ENCODE measurements at regions not wholly inside any gene's neighbourhood (a gene's known extent, or its start where the extent isn't known, plus 50 kb on each side); places are given as distances from the start of the nearest gene placed in this dataset.

- Histone ChIP-seq H3K9me3 (no peaks in the 10 kb centered on the region), H3K27me3 (no peaks in the 10 kb centered on the region), H3K27ac (replicated peaks in 1 of 4) (no peak overlapping the region), H3K4me3 (no peak overlapping the region), H3K36me3 (no peaks in the 10 kb centered on the region), H3K4me1 (no peaks in the 10 kb centered on the region)
- TF ChIP-seq CTCF (IDR thresholded peaks at IDR 0.05), result no peak
- TF ChIP-seq POLR2AphosphoS5 (IDR thresholded peaks at IDR 0.05), result no peak
- no peak for TF ChIP-seq POLR2A (IDR thresholded peaks at IDR 0.05; ENCODE audit: low read depth)
- TF ChIP-seq EP300 (IDR thresholded peaks at IDR 0.05), result no peak
- WGBS, result no CpG with 5 or more reads among the region's 1 CpG
- intact Hi-C loops (cut with DNase I), result no loop called here
- DNase-seq (ENCODE audit: extremely low spot score), result no peak
These were observed 817.9 kb downstream of the DNAJB9 start for GRCh38 chr7:109387530-109387929.

DNA sequence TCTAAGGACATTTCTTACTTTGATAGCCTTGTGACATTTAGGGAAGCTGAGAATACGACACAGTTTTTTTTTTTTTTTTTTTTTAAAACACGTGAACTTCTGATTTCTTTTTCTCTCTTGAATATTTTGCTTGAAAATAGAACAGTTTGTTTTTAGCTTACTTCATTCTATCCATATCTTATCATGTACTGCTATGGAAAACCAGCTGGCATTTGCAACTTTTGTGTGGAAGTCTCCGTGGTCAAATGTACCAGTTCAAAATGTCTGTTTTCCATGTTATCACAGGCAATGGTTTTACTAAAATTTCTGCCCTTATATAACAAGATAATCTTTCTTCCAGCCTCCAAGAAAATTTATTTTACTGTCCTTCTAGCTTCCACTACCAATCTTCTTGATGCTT, 821.6 kb downstream of the DNAJB9 start:
- TF ChIP-seq CTCF (IDR thresholded peaks at IDR 0.05) (no peak), POLR2AphosphoS5 (IDR thresholded peaks at IDR 0.05) (no peak), EP300 (IDR thresholded peaks at IDR 0.05) (no peak), POLR2A (IDR thresholded peaks at IDR 0.05; ENCODE audit: low read depth) (no peak)
- Histone ChIP-seq H3K4me1 (no peaks in the 10 kb centered on the region), H3K27ac (replicated peaks in 1 of 4) (no peak overlapping the region), H3K36me3 (no peaks in the 10 kb centered on the region), H3K27me3 (no peaks in the 10 kb centered on the region), H3K4me3 (no peak overlapping the region), H3K9me3 (no peaks in the 10 kb centered on the region)
- no peak for DNase-seq (ENCODE audit: extremely low spot score)
- intact Hi-C loops (cut with DNase I), result no loop called here
- WGBS, result 83% methylated on average over 3 of the region's 3 CpGs

- Histone ChIP-seq H3K4me1 (no peaks in the 10 kb centered on the region), H3K9me3 (no peaks in the 10 kb centered on the region), H3K27ac (replicated peaks in 1 of 4) (no peak overlapping the region), H3K27me3 (no peaks in the 10 kb centered on the region), H3K4me3 (no peak overlapping the region), H3K36me3 (no peaks in the 10 kb centered on the region)
- TF ChIP-seq POLR2A (IDR thresholded peaks at IDR 0.05; ENCODE audit: low read depth), result no peak
- TF ChIP-seq EP300 (IDR thresholded peaks at IDR 0.05), result no peak
- no peak for TF ChIP-seq POLR2AphosphoS5 (IDR thresholded peaks at IDR 0.05)
- no peak for TF ChIP-seq CTCF (IDR thresholded peaks at IDR 0.05)
- no peak for DNase-seq (ENCODE audit: extremely low spot score)
- intact Hi-C loops (cut with DNase I), result no loop called here
- WGBS, result 76% methylated on average over 1 of the region's 1 CpG
These were observed 832.4 kb downstream of the DNAJB9 start for GRCh38 chr7:109402107-109402506.

- no peaks in the 10 kb centered on the region for H3K4me1 ChIP-seq
- 88% methylated on average over 3 of the region's 3 CpGs for WGBS
- H3K27ac ChIP-seq (replicated peaks in 1 of 4), result no peak overlapping the region
- no peak for TF ChIP-seq CTCF (IDR thresholded peaks at IDR 0.05)
- no peak for TF ChIP-seq POLR2AphosphoS5 (IDR thresholded peaks at IDR 0.05)
- no peak for TF ChIP-seq EP300 (IDR thresholded peaks at IDR 0.05)
- TF ChIP-seq POLR2A (IDR thresholded peaks at IDR 0.05; ENCODE audit: low read depth), result no peak
- intact Hi-C loops (cut with DNase I), result no loop called here
- no peak for DNase-seq (ENCODE audit: extremely low spot score)
- no peaks in the 10 kb centered on the region for H3K36me3 ChIP-seq
- no peaks in the 10 kb centered on the region for H3K27me3 ChIP-seq
- H3K4me3 ChIP-seq, result no peak overlapping the region
- H3K9me3 ChIP-seq, result no peaks in the 10 kb centered on the region
These were observed 838.1 kb downstream of the DNAJB9 start for GRCh38 chr7:109407756-109408155.

GRCh38 chr7:109437957-109438356, 868.3 kb downstream of the DNAJB9 start:
- Histone ChIP-seq H3K4me3 (no peak overlapping the region), H3K4me1 (no peaks in the 10 kb centered on the region), H3K9me3 (no peaks in the 10 kb centered on the region), H3K27ac (replicated peaks in 1 of 4) (no peak overlapping the region), H3K36me3 (no peaks in the 10 kb centered on the region), H3K27me3 (no peaks in the 10 kb centered on the region)
- TF ChIP-seq CTCF (IDR thresholded peaks at IDR 0.05), result no peak
- no peak for TF ChIP-seq EP300 (IDR thresholded peaks at IDR 0.05)
- TF ChIP-seq POLR2A (IDR thresholded peaks at IDR 0.05; ENCODE audit: low read depth), result no peak
- TF ChIP-seq POLR2AphosphoS5 (IDR thresholded peaks at IDR 0.05), result no peak
- WGBS, result 82% methylated on average over 2 of the region's 2 CpGs
- intact Hi-C loops (cut with DNase I), result no loop called here
- no peak for DNase-seq (ENCODE audit: extremely low spot score)

Measured in esophagus muscularis mucosa (tissue), 4 donors.